Type B pancreatic cell (in vitro differentiated cells): ENCODE measurements at regions not wholly inside any gene's neighbourhood (a gene's known extent, or its start where the extent isn't known, plus 50 kb on each side); places are given as distances from the start of the nearest gene placed in this dataset.
"Not testable (repeated sequence)": the region's sequence is repeated elsewhere in the genome, so short reads cannot be mapped to it uniquely, and the experiment has no call there.

Experiments
- DNase-seq: peaks from one replicate; pipeline ENCODE4 v3.0.0; 2021; ENCODE audit warnings: mixed read lengths; ENCODE audit not compliant: unreplicated experiment; ENCODE audit errors: extremely low spot score
- H3K27ac Mint-ChIP-seq: 2 replicates; pipeline ENCODE4 v1.8.0; 2021; ENCODE audit warnings: mild to moderate bottlenecking, mixed read lengths
- H3K27me3 Mint-ChIP-seq: 2 replicates; pipeline ENCODE4 v1.8.0; 2021; ENCODE audit warnings: mixed read lengths
- H3K36me3 Mint-ChIP-seq: 2 replicates; pipeline ENCODE4 v1.8.0; 2021; ENCODE audit warnings: mixed read lengths
- H3K4me1 Mint-ChIP-seq: one replicate; pipeline ENCODE4 v1.8.0; 2021; ENCODE audit warnings: mixed read lengths; ENCODE audit not compliant: unreplicated experiment
- H3K4me3 Mint-ChIP-seq: 2 replicates; pipeline ENCODE4 v1.8.0; 2021; ENCODE audit warnings: mild to moderate bottlenecking, mixed read lengths
- H3K9me3 Mint-ChIP-seq: 2 replicates; pipeline ENCODE4 v1.8.0; 2021; ENCODE audit warnings: mixed read lengths
- CTCF ChIP-seq: fragments of 200-600 bp; sonication (generic); conservative IDR thresholded peaks from 2 replicates; pipeline ENCODE4 v1.5.0; 2021; ENCODE audit warnings: antibody characterized with exemption, mild to moderate bottlenecking

GRCh38 chr16:63145411-63145810 is 1109.2 kb upstream of the CDH8 start:
- Mint-ChIP-seq H3K9me3 (no peaks in the 10 kb centered on the region), H3K27me3 (no peaks in the 10 kb centered on the region), H3K4me3 (no peak overlapping the region), H3K36me3 (no peaks in the 10 kb centered on the region), H3K27ac (no peak overlapping the region), H3K4me1 (no peaks in the 10 kb centered on the region)
- TF ChIP-seq CTCF: no peak
- no peak for DNase-seq

GRCh38 chr16:63135069-63135468 is 1098.8 kb upstream of the CDH8 start:
- H3K4me1 Mint-ChIP-seq: no peaks in the 10 kb centered on the region
- no peak for TF ChIP-seq CTCF
- H3K36me3 Mint-ChIP-seq: no peaks in the 10 kb centered on the region
- H3K27ac Mint-ChIP-seq: no peak overlapping the region
- H3K27me3 Mint-ChIP-seq: no peaks in the 10 kb centered on the region
- no peak overlapping the region for H3K4me3 Mint-ChIP-seq
- no peak for DNase-seq
- no peaks in the 10 kb centered on the region for H3K9me3 Mint-ChIP-seq

- no peak for TF ChIP-seq CTCF
- no peaks in the 10 kb centered on the region for H3K27me3 Mint-ChIP-seq
- H3K4me1 Mint-ChIP-seq: no peaks in the 10 kb centered on the region
- DNase-seq: no peak
- H3K36me3 Mint-ChIP-seq: no peaks in the 10 kb centered on the region
- H3K9me3 Mint-ChIP-seq: peaks cover 4% of the 10 kb centered on the region
- no peak overlapping the region for H3K27ac Mint-ChIP-seq
- H3K4me3 Mint-ChIP-seq: no peak overlapping the region
Measured at GRCh38 chr16:63131503-63131902, 1095.3 kb upstream of the CDH8 start.

- Mint-ChIP-seq H3K27ac (no peak overlapping the region), H3K36me3 (no peaks in the 10 kb centered on the region), H3K4me1 (no peaks in the 10 kb centered on the region), H3K27me3 (no peaks in the 10 kb centered on the region), H3K9me3 (peaks cover 4% of the 10 kb centered on the region), H3K4me3 (no peak overlapping the region)
- no peak for TF ChIP-seq CTCF
- no peak for DNase-seq
Measured at GRCh38 chr16:63130942-63131341, 1094.7 kb upstream of the CDH8 start.

GRCh38 chr16:63129411-63130125 is 1093.3 kb upstream of the CDH8 start:
- Mint-ChIP-seq H3K4me3 (no peak overlapping the region), H3K27ac (no peak overlapping the region), H3K4me1 (no peaks in the 10 kb centered on the region), H3K27me3 (no peaks in the 10 kb centered on the region), H3K9me3 (peaks cover 4% of the 10 kb centered on the region), H3K36me3 (no peaks in the 10 kb centered on the region)
- TF ChIP-seq CTCF: no peak
- no peak for DNase-seq

GRCh38 chr16:63119905-63120304 is 1083.7 kb upstream of the CDH8 start:
- not testable (repeated sequence) for H3K27me3 Mint-ChIP-seq, H3K4me3 Mint-ChIP-seq, H3K9me3 Mint-ChIP-seq, H3K27ac Mint-ChIP-seq, DNase-seq, H3K4me1 Mint-ChIP-seq, H3K36me3 Mint-ChIP-seq
